H1 (cell line): ENCODE measurements at regions not wholly inside any gene's neighbourhood (a gene's known extent, or its start where the extent isn't known, plus 50 kb on each side); places are given as distances from the start of the nearest gene placed in this dataset.

ENCODE experiments used
- RAD21 ChIP-seq, 2 experiments: IDR thresholded peaks in 1 of 2; conservative IDR thresholded peaks in 1 of 2; 2 replicates each; pipeline ENCODE4 v1.6.1; 2011; ENCODE audit warnings: low read depth in 2 of 2, low read length in 2 of 2, improper control_type of control experiment in 1 of 2, inconsistent platforms in 1 of 2, mild to moderate bottlenecking in 1 of 2, moderate library complexity in 1 of 2
- RNF2 ChIP-seq: fragments of 200-900, 300-1000 bp; sonication (generic); IDR thresholded peaks from 2 replicates; pipeline ENCODE4 v1.7.1; 2016; ENCODE audit warnings: borderline replicate concordance, low read depth, mild to moderate bottlenecking, antibody characterized with exemption, low read length; ENCODE audit not compliant: poor library complexity, severe bottlenecking; ENCODE audit errors: missing control alignments
- USF2 ChIP-seq: IDR thresholded peaks from 2 replicates; pipeline ENCODE4 v1.6.1; 2011; ENCODE audit warnings: low read length, improper control_type of control experiment

- TF ChIP-seq USF2 (no peak), RNF2 (no peak), RAD21 (IDR thresholded peaks at IDR 0.05 in 1 of 2, conservative IDR thresholded peaks at IDR 0.05 in 1 of 2; ENCODE audit: low read depth in 2 of 2, low read length in 2 of 2) (no peak)
These were observed 80.6 kb downstream of the RPL27A start (continued) for GRCh38 chr11:8763070-8763685.
